Aorta (tissue), 5 donors: ENCODE measurements at regions not wholly inside any gene's neighbourhood (a gene's known extent, or its start where the extent isn't known, plus 50 kb on each side); places are given as distances from the start of the nearest gene placed in this dataset.
"Not testable (repeated sequence)": the region's sequence is repeated elsewhere in the genome, so short reads cannot be mapped to it uniquely, and the experiment has no call there.

ENCODE experiments used
- ATAC-seq: fragments of 200-7000 bp; cut with Tn5 transposase; one replicate; pipeline ENCODE4 v1.9.1; 2022; ENCODE audit warnings: moderate library complexity; ENCODE audit not compliant: low FRiP score
- DNase-seq, 2 donors: peaks; one replicate each; pipeline ENCODE4 v3.0.0-alpha.2; 2020
- H3K27ac ChIP-seq, 2 donors: one replicate each; pipeline ENCODE4 v1.5.1; 2013; ENCODE audit warnings: low read length in 2 of 2, mild to moderate bottlenecking in 2 of 2, moderate library complexity in 2 of 2, control low read depth in 1 of 2, inconsistent platforms in 1 of 2, low read depth in 1 of 2
- H3K27me3 ChIP-seq, 2 donors: one replicate each; pipeline ENCODE4 v1.6.1; 2013; ENCODE audit warnings: control low read depth in 1 of 2, low read length in 1 of 2, mild to moderate bottlenecking in 1 of 2, moderate library complexity in 1 of 2; ENCODE audit not compliant: insufficient read depth in 2 of 2, control insufficient read depth in 1 of 2
- H3K36me3 ChIP-seq, 2 donors: one replicate each; pipeline ENCODE4 v1.6.1; 2013; ENCODE audit warnings: control low read depth in 1 of 2, low read length in 1 of 2, mild to moderate bottlenecking in 1 of 2; ENCODE audit not compliant: insufficient read depth in 2 of 2, control insufficient read depth in 1 of 2
- H3K4me1 ChIP-seq, 2 donors: one replicate each; pipeline ENCODE4 v1.6.1; 2013; ENCODE audit warnings: low read length in 2 of 2, control low read depth in 1 of 2, mild to moderate bottlenecking in 1 of 2, moderate library complexity in 1 of 2; ENCODE audit not compliant: insufficient read depth in 2 of 2, control insufficient read depth in 1 of 2
- H3K4me3 ChIP-seq, 2 donors: one replicate each; pipeline ENCODE4 v1.5.1; 2013; ENCODE audit warnings: low read length in 2 of 2, control low read depth in 1 of 2, mild to moderate bottlenecking in 1 of 2
- H3K9me3 ChIP-seq: one replicate; pipeline ENCODE4 v1.6.1; 2013; ENCODE audit warnings: mild to moderate bottlenecking, low read length; ENCODE audit not compliant: control insufficient read depth
- WGBS, 2 donors: extraction: QIAGEN DNeasy Blood & Tissue Kit; methylation state at CpG; one replicate each; pipeline ENCODE4 v1.1.7; 2013; 5-methylcytosine and 5-hydroxymethylcytosine counted together
- intact Hi-C, 2 donors: fragments of 100-400 bp; cut with DNase I; formaldehyde crosslinking; loops; one replicate each; pipeline versions ENCODE4 v1.14.2 to v1.15.0; 2022
- donor health status: healthy with polysubstance abuse.
- donor health status: Bipolar disorder and iron deficiency.
- donor health status: DM: no; HTN: no; CAD: no.
- donor health status: DM: no; HTN: no; CAD: no.
- donor health status: DM: yes; HTN: yes; CAD: no.

GRCh38 chr9:129549139-129549538, 71.8 kb downstream of the C9orf50 start:
- peak in 1 of 2 donors; percentile 57 for DNase-seq
- Histone ChIP-seq H3K27me3 (no peaks in the 10 kb centered on the region), H3K27ac (peak overlapping the region in 1 of 2 donors; percentile 95), H3K4me1 (no peaks in the 10 kb centered on the region), H3K36me3 (no peaks in the 10 kb centered on the region), H3K4me3 (no peak overlapping the region), H3K9me3 (no peaks in the 10 kb centered on the region)
- intact Hi-C loops = loop anchor here (2.0 to 10.0 kb wide), 3 partner anchors 47 to 56 kb away; no protein-coding TSS in a partner anchor
- peak; percentile 1 for ATAC-seq
- 73% methylated on average over 7 of the region's 7 CpGs for WGBS, 2 donors

GRCh38 chr9:129548571-129549135, 72.2 kb downstream of the C9orf50 start:
- ATAC-seq (peak; percentile 51), DNase-seq (peak; percentile 83 to 85)
- Histone ChIP-seq H3K36me3 (no peaks in the 10 kb centered on the region), H3K27me3 (no peaks in the 10 kb centered on the region), H3K27ac (peak overlapping the region; percentile 4 to 95), H3K4me3 (no peak overlapping the region), H3K4me1 (no peaks in the 10 kb centered on the region), H3K9me3 (no peaks in the 10 kb centered on the region)
- intact Hi-C loops = loop anchor here (2.0 to 10.0 kb wide), 3 partner anchors 46 to 56 kb away; no protein-coding TSS in a partner anchor
- 27 to 29% methylated on average over 11 of the region's 11 CpGs for WGBS, 2 donors

DNA sequence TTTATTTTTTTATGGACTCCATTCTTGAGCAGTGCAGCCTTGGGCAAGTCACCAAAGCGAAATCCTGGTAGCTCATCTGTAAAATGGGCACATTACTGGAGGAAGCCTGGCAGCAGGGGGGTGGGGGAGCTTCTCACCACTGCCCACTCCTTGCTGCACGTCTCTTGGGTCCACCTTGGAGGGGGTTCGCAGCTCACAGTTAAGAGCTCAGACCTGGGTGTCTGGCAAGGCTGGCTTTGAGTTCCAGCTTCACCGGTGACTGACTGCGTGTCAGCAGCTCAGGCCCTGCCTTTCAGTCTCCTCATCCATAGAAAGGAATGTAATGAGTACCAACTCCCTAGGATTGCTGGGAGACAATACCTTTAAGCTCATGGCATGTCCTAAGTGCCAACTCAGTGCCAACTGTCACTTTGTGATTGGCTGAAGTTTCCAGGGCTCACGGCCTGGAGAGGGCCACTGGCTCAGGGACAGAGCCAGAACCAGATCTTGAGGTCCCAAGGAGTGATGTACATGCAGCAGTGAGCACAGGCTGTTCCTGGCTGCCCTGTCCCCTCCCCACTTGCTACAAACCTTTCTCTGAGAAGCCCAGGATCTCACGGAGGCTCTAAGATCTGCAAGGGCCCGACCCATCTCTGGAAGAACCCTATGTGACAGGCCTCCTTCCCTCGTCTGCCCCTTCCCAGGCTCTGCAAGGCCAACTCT, 72.9 kb downstream of the C9orf50 start:
- DNase-seq (peak in 1 of 2 donors; percentile 62), ATAC-seq (peak; percentile 1)
- Histone ChIP-seq H3K27me3 (no peaks in the 10 kb centered on the region), H3K36me3 (no peaks in the 10 kb centered on the region), H3K4me1 (no peaks in the 10 kb centered on the region), H3K4me3 (no peak overlapping the region), H3K27ac (peak overlapping the region; percentile 4 to 95), H3K9me3 (no peaks in the 10 kb centered on the region)
- intact Hi-C loops = loop anchor here (2.0 to 10.0 kb wide), 3 partner anchors 46 to 57 kb away; no protein-coding TSS in a partner anchor
- 52 to 58% methylated on average over 9 of the region's 9 CpGs for WGBS, 2 donors

GRCh38 chr9:129547063-129547462, 73.8 kb downstream of the C9orf50 start:
- intact Hi-C loops = loop anchor here in 1 of 2 donors (5.0 to 10.0 kb wide), 2 partner anchors 45 to 58 kb away; no protein-coding TSS in a partner anchor
- Histone ChIP-seq H3K27ac (no peak overlapping the region), H3K27me3 (peaks cover 0 to 2% of the 10 kb centered on the region in 2 donors), H3K4me3 (no peak overlapping the region), H3K4me1 (no peaks in the 10 kb centered on the region), H3K36me3 (no peaks in the 10 kb centered on the region), H3K9me3 (no peaks in the 10 kb centered on the region)
- DNase-seq (peak in 1 of 2 donors; percentile 50), ATAC-seq (no peak)
- 94 to 95% methylated on average over 4 of the region's 4 CpGs for WGBS, 2 donors

DNA sequence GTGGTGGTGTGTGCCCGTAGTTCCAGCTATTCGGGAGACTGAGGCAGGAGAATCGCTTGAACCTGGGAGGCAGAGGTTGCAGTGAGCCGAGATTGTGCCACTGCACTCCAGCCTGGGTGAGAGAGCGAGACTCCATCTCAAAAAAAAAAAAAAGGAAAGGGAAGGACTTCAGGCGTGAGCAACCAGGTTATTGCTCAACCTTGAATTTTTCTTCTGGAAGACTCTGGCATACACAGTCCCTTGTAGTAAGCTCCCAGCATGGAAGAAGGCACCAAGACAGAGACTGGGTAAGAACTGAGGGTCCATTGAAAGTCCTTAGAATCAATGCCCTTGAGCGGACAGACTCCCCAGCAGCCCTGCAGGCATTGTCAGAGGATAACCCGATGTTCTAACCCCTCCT, 75.0 kb downstream of the C9orf50 start:
- H3K27me3 ChIP-seq, H3K9me3 ChIP-seq, H3K4me1 ChIP-seq, H3K36me3 ChIP-seq, H3K27ac ChIP-seq, ATAC-seq, H3K4me3 ChIP-seq: not testable (repeated sequence)
- peak in 1 of 2 donors; percentile 10 for DNase-seq
- WGBS, 2 donors = 94 to 96% methylated on average over 8 of the region's 8 CpGs
- intact Hi-C loops = loop anchor here in 1 of 2 donors (5.0 to 10.0 kb wide), 2 partner anchors 44 to 59 kb away; no protein-coding TSS in a partner anchor

GRCh38 chr9:129544761-129545160, 76.1 kb downstream of the C9orf50 start:
- H3K36me3 ChIP-seq = no peaks in the 10 kb centered on the region
- ATAC-seq = no peak
- H3K4me1 ChIP-seq = no peaks in the 10 kb centered on the region
- no peak overlapping the region for H3K4me3 ChIP-seq
- intact Hi-C loops = loop anchor here in 1 of 2 donors (5.0 to 10.0 kb wide), 2 partner anchors 42 to 60 kb away; no protein-coding TSS in a partner anchor
- WGBS, 2 donors = 56 to 66% methylated on average over 6 of the region's 6 CpGs
- no peak overlapping the region for H3K27ac ChIP-seq
- no peak for DNase-seq
- H3K9me3 ChIP-seq = no peaks in the 10 kb centered on the region
- H3K27me3 ChIP-seq = peaks cover 0 to 2% of the 10 kb centered on the region in 2 donors

- peak in 1 of 2 donors; percentile 32 for DNase-seq
- Histone ChIP-seq H3K4me3 (no peak overlapping the region), H3K27ac (no peak overlapping the region), H3K9me3 (peaks cover 3% of the 10 kb centered on the region), H3K27me3 (peaks cover 0 to 2% of the 10 kb centered on the region in 2 donors), H3K4me1 (no peaks in the 10 kb centered on the region), H3K36me3 (no peaks in the 10 kb centered on the region)
- intact Hi-C loops = loop anchor here in 1 of 2 donors (10.0 kb wide), 1 partner anchor 62 kb away; no protein-coding TSS in a partner anchor
- WGBS, 2 donors = 91% methylated on average over 4 of the region's 4 CpGs
- ATAC-seq = no peak
Observed at GRCh38 chr9:129542741-129543140, 78.2 kb downstream of the C9orf50 start.

- peaks cover 0 to 2% of the 10 kb centered on the region in 2 donors for H3K27me3 ChIP-seq
- no peak overlapping the region for H3K4me3 ChIP-seq
- H3K9me3 ChIP-seq = peaks cover 3% of the 10 kb centered on the region
- no peak overlapping the region for H3K27ac ChIP-seq
- H3K4me1 ChIP-seq = no peaks in the 10 kb centered on the region
- DNase-seq = no peak
- H3K36me3 ChIP-seq = no peaks in the 10 kb centered on the region
- 75 to 90% methylated on average over 2 of the region's 2 CpGs for WGBS, 2 donors
- intact Hi-C loops = loop anchor here in 1 of 2 donors (10.0 kb wide), 1 partner anchor 64 kb away; no protein-coding TSS in a partner anchor
- no peak for ATAC-seq
Observed at GRCh38 chr9:129541270-129541669, 79.6 kb downstream of the C9orf50 start.
